ENCODE measurements at regions not wholly inside any gene's neighbourhood (a gene's known extent, or its start where the extent isn't known, plus 50 kb on each side); places are given as distances from the start of the nearest gene placed in this dataset.
A peak's percentile ranks its signal among the peaks of the same experiment; 100 is the strongest.

GRCh38 chr5:28346696-28347095, 1308.3 kb upstream of the CDH9 start:
- Histone ChIP-seq H3K27ac (no peak overlapping the region), H3K4me1 (no peaks in the 10 kb centered on the region), H3K9me3 (no peaks in the 10 kb centered on the region), H3K27me3 (no peaks in the 10 kb centered on the region), H3K36me3 (ENCODE audit: low read depth, missing control alignments) (no peaks in the 10 kb centered on the region), H3K4me3 (no peak overlapping the region)
- DNase-seq: no peak
- TF ChIP-seq CTCF (IDR thresholded peaks at IDR 0.05) (no peak), POLR2A (IDR thresholded peaks at IDR 0.05) (no peak)
- WGBS, 2 donors: 92 to 97% methylated on average over 5 of the region's 5 CpGs
- intact Hi-C loops (cut with DNase I; ENCODE audit: low total_unique reads): no loop called here

- Histone ChIP-seq H3K36me3 (ENCODE audit: low read depth, missing control alignments) (no peaks in the 10 kb centered on the region), H3K27ac (no peak overlapping the region), H3K4me1 (no peaks in the 10 kb centered on the region), H3K9me3 (no peaks in the 10 kb centered on the region), H3K27me3 (no peaks in the 10 kb centered on the region), H3K4me3 (no peak overlapping the region)
- intact Hi-C loops (cut with DNase I; ENCODE audit: low total_unique reads): no loop called here
- WGBS, 2 donors: 39 to 46% methylated on average over 5 of the region's 5 CpGs
- peak; percentile 25 for DNase-seq
- TF ChIP-seq POLR2A (IDR thresholded peaks at IDR 0.05) (no peak), CTCF (IDR thresholded peaks at IDR 0.05) (peak; percentile 43 to 64 (median 44))
Measured at GRCh38 chr5:28344836-28345433, 1306.5 kb upstream of the CDH9 start.

GRCh38 chr5:28329176-28329575, 1290.8 kb upstream of the CDH9 start:
- no peaks in the 10 kb centered on the region for H3K36me3 ChIP-seq (ENCODE audit: low read depth, missing control alignments)
- no peak for DNase-seq
- H3K4me3 ChIP-seq: no peak overlapping the region
- no peak for TF ChIP-seq CTCF (IDR thresholded peaks at IDR 0.05)
- TF ChIP-seq POLR2A (IDR thresholded peaks at IDR 0.05): no peak
- no peak overlapping the region for H3K27ac ChIP-seq
- H3K9me3 ChIP-seq: no peaks in the 10 kb centered on the region
- intact Hi-C loops (cut with DNase I; ENCODE audit: low total_unique reads): no loop called here
- no peaks in the 10 kb centered on the region for H3K27me3 ChIP-seq
- no peaks in the 10 kb centered on the region for H3K4me1 ChIP-seq

GRCh38 chr5:28328681-28329080, 1290.3 kb upstream of the CDH9 start:
- intact Hi-C loops (cut with DNase I; ENCODE audit: low total_unique reads): no loop called here
- H3K9me3 ChIP-seq: no peaks in the 10 kb centered on the region
- no peaks in the 10 kb centered on the region for H3K27me3 ChIP-seq
- no peaks in the 10 kb centered on the region for H3K36me3 ChIP-seq (ENCODE audit: low read depth, missing control alignments)
- no peak for TF ChIP-seq POLR2A (IDR thresholded peaks at IDR 0.05)
- no peak for TF ChIP-seq CTCF (IDR thresholded peaks at IDR 0.05)
- H3K4me3 ChIP-seq: no peak overlapping the region
- no peak overlapping the region for H3K27ac ChIP-seq
- H3K4me1 ChIP-seq: no peaks in the 10 kb centered on the region
- DNase-seq: no peak

- H3K27me3 ChIP-seq: no peaks in the 10 kb centered on the region
- WGBS, 2 donors: 53 to 59% methylated on average over 2 of the region's 2 CpGs
- no peak for DNase-seq
- H3K36me3 ChIP-seq (ENCODE audit: low read depth, missing control alignments): no peaks in the 10 kb centered on the region
- no peak for TF ChIP-seq POLR2A (IDR thresholded peaks at IDR 0.05)
- H3K9me3 ChIP-seq: no peaks in the 10 kb centered on the region
- no peak overlapping the region for H3K4me3 ChIP-seq
- intact Hi-C loops (cut with DNase I; ENCODE audit: low total_unique reads): no loop called here
- no peak overlapping the region for H3K27ac ChIP-seq
- no peaks in the 10 kb centered on the region for H3K4me1 ChIP-seq
Measured at GRCh38 chr5:28324174-28324573, 1285.8 kb upstream of the CDH9 start.

All from testis (tissue), 2 donors.